ENCODE measurements at regions not wholly inside any gene's neighbourhood (a gene's known extent, or its start where the extent isn't known, plus 50 kb on each side); places are given as distances from the start of the nearest gene placed in this dataset.

DNA sequence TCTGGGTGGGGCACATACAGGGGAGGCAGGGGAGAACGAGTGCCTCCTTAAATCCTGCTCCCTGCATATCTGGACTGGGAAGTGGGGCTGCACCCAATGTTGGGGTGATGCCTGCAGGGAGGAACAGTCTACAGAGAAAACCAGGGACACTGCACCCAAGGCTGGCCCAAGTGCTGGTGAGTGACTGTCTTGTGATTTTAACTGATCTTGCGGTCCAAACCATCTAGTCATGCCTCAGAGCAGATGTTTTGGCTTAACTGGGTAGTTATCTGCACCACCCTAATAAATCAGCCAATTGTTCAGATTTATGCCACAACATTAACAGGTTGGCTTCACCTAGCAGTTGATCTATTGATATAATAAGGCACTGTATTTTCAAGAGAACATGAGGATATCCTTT, 219.2 kb upstream of the IRS2 start:
- ChIA-PET POLR2A (interaction anchor here (0.7 to 2.0 kb wide), 2 partner anchors 11 to 1797 kb away, joined by 5 to 6 read pairs; no protein-coding TSS in a partner anchor), CTCF (no interaction called here)
- no peak for TF ChIP-seq CTCF (IDR thresholded peaks at IDR 0.05; ENCODE audit: unreplicated experiment)
- no peaks in the 10 kb centered on the region for H3K9me3 Mint-ChIP-seq (ENCODE audit: unreplicated experiment)
- no peaks in the 10 kb centered on the region for H3K27me3 Mint-ChIP-seq (ENCODE audit: insufficient read depth, unreplicated experiment)
- no peak overlapping the region for H3K4me3 Mint-ChIP-seq (ENCODE audit: unreplicated experiment)
- peak overlapping the region; percentile 42 for H3K27ac Mint-ChIP-seq (ENCODE audit: low read depth, unreplicated experiment)
- peaks cover 34% of the 10 kb centered on the region for H3K4me1 Mint-ChIP-seq (ENCODE audit: insufficient read depth, unreplicated experiment)
- no peak for DNase-seq (ENCODE audit: unreplicated experiment)
- intact Hi-C loops (cut with micrococcal nuclease) = no loop called here
- BruUV-seq (replicated peaks) = no TSS peak
- H3K36me3 Mint-ChIP-seq (ENCODE audit: insufficient read depth, unreplicated experiment) = no peaks in the 10 kb centered on the region

DNA sequence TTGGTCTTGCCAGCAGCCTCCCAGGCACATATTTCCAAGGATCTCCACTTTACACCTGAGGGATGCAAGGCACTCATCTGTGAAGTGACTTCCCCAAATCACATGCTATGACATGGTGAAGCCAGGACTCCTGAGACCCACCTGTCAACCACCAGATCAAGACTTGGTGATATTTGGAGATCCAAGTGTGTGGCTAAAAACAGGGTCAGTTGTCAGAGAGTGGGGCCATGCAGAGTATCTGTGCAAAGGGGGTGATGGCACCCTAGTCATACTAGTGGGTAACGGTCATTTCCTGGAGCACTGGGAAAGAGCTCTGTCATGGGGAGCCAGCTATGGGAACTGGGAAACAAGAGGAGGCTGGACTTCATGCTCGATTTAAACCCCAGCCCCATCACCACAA, 218.4 kb upstream of the IRS2 start:
- no peaks in the 10 kb centered on the region for H3K36me3 Mint-ChIP-seq (ENCODE audit: insufficient read depth, unreplicated experiment)
- DNase-seq (ENCODE audit: unreplicated experiment) = no peak
- peak overlapping the region; percentile 42 for H3K27ac Mint-ChIP-seq (ENCODE audit: low read depth, unreplicated experiment)
- no peak overlapping the region for H3K4me3 Mint-ChIP-seq (ENCODE audit: unreplicated experiment)
- no peaks in the 10 kb centered on the region for H3K27me3 Mint-ChIP-seq (ENCODE audit: insufficient read depth, unreplicated experiment)
- H3K4me1 Mint-ChIP-seq (ENCODE audit: insufficient read depth, unreplicated experiment) = peaks cover 37% of the 10 kb centered on the region
- TF ChIP-seq CTCF (IDR thresholded peaks at IDR 0.05; ENCODE audit: unreplicated experiment) = no peak
- H3K9me3 Mint-ChIP-seq (ENCODE audit: unreplicated experiment) = no peaks in the 10 kb centered on the region
- ChIA-PET POLR2A (interaction anchor here (0.7 kb wide), 1 partner anchor 1796 kb away, joined by 5 read pairs; no protein-coding TSS in a partner anchor), CTCF (interaction anchor here (0.5 to 0.6 kb wide), 2 partner anchors 61 to 990 kb away, joined by 3 to 6 read pairs; no protein-coding TSS in a partner anchor)
- BruUV-seq (replicated peaks) = no TSS peak
- intact Hi-C loops (cut with micrococcal nuclease) = no loop called here

GRCh38 chr13:110001670-110002275, 215.4 kb upstream of the IRS2 start:
- no TSS peak for BruUV-seq (replicated peaks)
- no peaks in the 10 kb centered on the region for H3K9me3 Mint-ChIP-seq (ENCODE audit: unreplicated experiment)
- H3K36me3 Mint-ChIP-seq (ENCODE audit: insufficient read depth, unreplicated experiment) = no peaks in the 10 kb centered on the region
- DNase-seq (ENCODE audit: unreplicated experiment) = peak; percentile 40
- TF ChIP-seq CTCF (IDR thresholded peaks at IDR 0.05; ENCODE audit: unreplicated experiment) = no peak
- H3K4me1 Mint-ChIP-seq (ENCODE audit: insufficient read depth, unreplicated experiment) = peaks cover 55% of the 10 kb centered on the region
- H3K27me3 Mint-ChIP-seq (ENCODE audit: insufficient read depth, unreplicated experiment) = no peaks in the 10 kb centered on the region
- peak overlapping the region; percentile 86 for H3K27ac Mint-ChIP-seq (ENCODE audit: low read depth, unreplicated experiment)
- intact Hi-C loops (cut with micrococcal nuclease) = no loop called here
- ChIA-PET CTCF (interaction anchor here (0.6 to 1.0 kb wide), 3 partner anchors 14 to 1042 kb away, joined by 3 to 4 read pairs (median 4); no protein-coding TSS in a partner anchor), POLR2A (interaction anchor here (0.5 to 3.1 kb wide), 4 partner anchors 9 to 212 kb away, joined by 3 to 10 read pairs (median 4); no protein-coding TSS in a partner anchor)
- no peak overlapping the region for H3K4me3 Mint-ChIP-seq (ENCODE audit: unreplicated experiment)

DNA sequence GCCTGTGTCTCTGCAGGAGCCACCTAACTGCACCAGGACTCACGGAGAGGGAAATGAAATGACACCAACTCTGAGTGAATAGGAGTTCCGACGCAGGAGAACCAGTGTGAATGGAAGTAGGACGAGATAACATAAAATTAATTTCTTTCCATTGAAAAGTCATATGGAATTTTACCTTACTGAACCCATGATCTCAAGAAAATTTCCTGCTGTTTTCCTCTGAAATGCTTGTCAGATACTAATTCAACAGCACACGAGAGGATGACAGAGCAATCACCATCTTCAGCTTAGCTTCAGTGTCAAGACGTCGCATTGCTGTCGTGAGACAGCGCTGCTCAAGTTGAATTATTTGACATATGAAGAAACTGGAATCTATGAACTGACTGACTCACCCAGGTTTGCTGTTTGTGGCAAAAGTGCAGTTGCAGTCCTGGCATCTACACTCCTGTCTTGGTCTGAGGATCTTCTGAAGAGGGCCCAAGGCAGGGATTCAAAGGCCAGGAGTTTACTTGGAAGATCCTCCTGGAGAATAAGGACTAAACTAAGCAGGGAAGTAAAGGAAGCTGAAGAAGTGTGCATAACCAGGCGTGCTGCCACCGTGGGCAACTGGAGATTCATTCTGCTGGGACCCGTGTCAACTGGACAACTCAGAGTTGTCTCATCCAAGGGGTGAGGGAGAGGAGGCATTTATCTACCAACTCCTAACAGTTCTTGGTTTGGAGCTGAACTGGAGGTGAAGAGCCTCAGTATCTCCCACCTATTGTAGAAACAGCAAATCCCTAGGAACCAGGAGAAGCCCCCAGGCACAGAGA, 214.4 kb upstream of the IRS2 start:
- H3K27me3 Mint-ChIP-seq (ENCODE audit: insufficient read depth, unreplicated experiment) = no peaks in the 10 kb centered on the region
- H3K36me3 Mint-ChIP-seq (ENCODE audit: insufficient read depth, unreplicated experiment) = no peaks in the 10 kb centered on the region
- ChIA-PET CTCF (interaction anchor here (0.6 to 1.2 kb wide), 5 partner anchors 15 to 1030 kb away, joined by 3 to 4 read pairs (median 3); no protein-coding TSS in a partner anchor), POLR2A (interaction anchor here (0.6 to 3.1 kb wide), 4 partner anchors 10 to 211 kb away, joined by 3 to 10 read pairs (median 4); no protein-coding TSS in a partner anchor)
- no peak overlapping the region for H3K4me3 Mint-ChIP-seq (ENCODE audit: unreplicated experiment)
- no peak for DNase-seq (ENCODE audit: unreplicated experiment)
- no peaks in the 10 kb centered on the region for H3K9me3 Mint-ChIP-seq (ENCODE audit: unreplicated experiment)
- H3K4me1 Mint-ChIP-seq (ENCODE audit: insufficient read depth, unreplicated experiment) = peaks cover 45% of the 10 kb centered on the region
- TF ChIP-seq CTCF (IDR thresholded peaks at IDR 0.05; ENCODE audit: unreplicated experiment) = no peak
- no peak overlapping the region for H3K27ac Mint-ChIP-seq (ENCODE audit: low read depth, unreplicated experiment)
- intact Hi-C loops (cut with micrococcal nuclease) = no loop called here
- no TSS peak for BruUV-seq (replicated peaks)

Measured in MCF 10A (cell line).